ENCODE measurements at regions not wholly inside any gene's neighbourhood (a gene's known extent, or its start where the extent isn't known, plus 50 kb on each side); places are given as distances from the start of the nearest gene placed in this dataset.
"Not testable (repeated sequence)": the region's sequence is repeated elsewhere in the genome, so short reads cannot be mapped to it uniquely, and the experiment has no call there.

- DNase-seq (ENCODE audit: low read depth in 2 of 2) = no peak
Measured at GRCh38 chr5:54884195-54884536, 101.2 kb downstream of the ESM1 start.

GRCh38 chr5:54883374-54884194 is 101.8 kb downstream of the ESM1 start:
- no peak for DNase-seq (ENCODE audit: low read depth in 2 of 2)

GRCh38 chr5:54882841-54883240 is 102.6 kb downstream of the ESM1 start:
- DNase-seq (ENCODE audit: low read depth in 2 of 2) = no peak

GRCh38 chr5:54882101-54882500 is 103.3 kb downstream of the ESM1 start:
- DNase-seq (ENCODE audit: low read depth in 2 of 2) = no peak

- DNase-seq (ENCODE audit: low read depth in 2 of 2) = no peak
Measured at GRCh38 chr5:54881286-54882005, 103.9 kb downstream of the ESM1 start.

GRCh38 chr5:54876976-54877375 is 108.4 kb downstream of the ESM1 start:
- no peak for DNase-seq (ENCODE audit: low read depth in 2 of 2)

- DNase-seq (ENCODE audit: low read depth in 2 of 2) = no peak
Measured at GRCh38 chr5:54876556-54876955, 108.8 kb downstream of the ESM1 start.

- DNase-seq (ENCODE audit: low read depth in 2 of 2) = no peak
Measured at GRCh38 chr5:54874337-54875021, 110.9 kb downstream of the ESM1 start.

- no peak for DNase-seq (ENCODE audit: low read depth in 2 of 2)
Measured at GRCh38 chr5:54873691-54874090, 111.7 kb downstream of the ESM1 start.

GRCh38 chr5:54872810-54873209 is 112.6 kb downstream of the ESM1 start:
- no peak for DNase-seq (ENCODE audit: low read depth in 2 of 2)

- DNase-seq (ENCODE audit: low read depth in 2 of 2) = no peak
Measured at GRCh38 chr5:54870271-54870670, 115.1 kb downstream of the ESM1 start.

GRCh38 chr5:54869691-54870090 is 115.7 kb downstream of the ESM1 start:
- no peak for DNase-seq (ENCODE audit: low read depth in 2 of 2)

GRCh38 chr5:54868511-54869483 is 116.6 kb downstream of the ESM1 start:
- DNase-seq (ENCODE audit: low read depth in 2 of 2) = no peak

- DNase-seq (ENCODE audit: low read depth in 2 of 2) = peak in 1 of 2 experiments; percentile 51
Measured at GRCh38 chr5:54867310-54867944, 118.0 kb downstream of the ESM1 start.

- not testable (repeated sequence) for DNase-seq (ENCODE audit: low read depth in 2 of 2)
Measured at GRCh38 chr5:54864911-54865515, 120.4 kb downstream of the ESM1 start.

GRCh38 chr5:54862036-54862435 is 123.4 kb downstream of the ESM1 start:
- no peak for DNase-seq (ENCODE audit: low read depth in 2 of 2)

- DNase-seq (ENCODE audit: low read depth in 2 of 2) = no peak
Measured at GRCh38 chr5:54861212-54861894, 124.0 kb downstream of the ESM1 start.

GRCh38 chr5:54860321-54860720 is 125.1 kb downstream of the ESM1 start:
- DNase-seq (ENCODE audit: low read depth in 2 of 2) = no peak

- DNase-seq (ENCODE audit: low read depth in 2 of 2) = no peak
Measured at GRCh38 chr5:54859316-54859715, 126.1 kb downstream of the ESM1 start.
